ENCODE measurements at regions not wholly inside any gene's neighbourhood (a gene's known extent, or its start where the extent isn't known, plus 50 kb on each side); places are given as distances from the start of the nearest gene placed in this dataset.
"Not testable (repeated sequence)": the region's sequence is repeated elsewhere in the genome, so short reads cannot be mapped to it uniquely, and the experiment has no call there.

GRCh38 chr5:25568989-25569625 lies 924.3 kb upstream of the CDH10 start:
- no peak for DNase-seq

GRCh38 chr5:25568294-25568693 lies 923.5 kb upstream of the CDH10 start:
- DNase-seq, result no peak

GRCh38 chr5:25567881-25568280 lies 923.1 kb upstream of the CDH10 start:
- DNase-seq, result no peak

- DNase-seq, result no peak
Observed at GRCh38 chr5:25562656-25563055, 917.9 kb upstream of the CDH10 start.

- DNase-seq, result no peak
Observed at GRCh38 chr5:25554077-25554476, 909.3 kb upstream of the CDH10 start.

DNA sequence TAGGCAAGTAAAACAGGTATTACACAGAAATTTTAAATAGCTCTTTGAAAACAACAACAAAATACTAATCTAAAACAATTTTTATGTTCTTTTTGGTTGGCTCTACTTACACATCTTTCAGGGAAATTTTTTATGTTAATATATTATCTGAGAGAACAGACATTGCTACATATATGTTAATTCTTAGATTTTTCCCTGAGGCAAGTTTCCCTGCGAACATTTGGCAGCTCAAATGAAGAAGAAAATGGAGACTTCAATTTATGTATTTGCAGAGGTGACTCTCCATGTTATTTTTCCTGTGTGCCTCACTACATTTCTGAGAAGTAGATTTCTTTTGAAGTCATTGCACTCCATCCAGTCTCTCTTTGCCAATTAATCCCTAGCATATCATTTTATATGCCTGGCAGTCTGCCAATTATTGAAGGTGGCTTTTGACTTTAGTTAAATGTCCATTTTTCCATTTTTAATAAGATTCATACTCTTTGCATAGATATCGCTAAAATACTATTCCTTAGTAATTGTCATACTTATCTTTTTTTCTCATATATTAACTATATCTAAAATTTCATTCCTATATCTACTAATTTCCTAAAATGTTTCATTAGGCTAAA lies 908.2 kb upstream of the CDH10 start:
- no peak for DNase-seq

DNA sequence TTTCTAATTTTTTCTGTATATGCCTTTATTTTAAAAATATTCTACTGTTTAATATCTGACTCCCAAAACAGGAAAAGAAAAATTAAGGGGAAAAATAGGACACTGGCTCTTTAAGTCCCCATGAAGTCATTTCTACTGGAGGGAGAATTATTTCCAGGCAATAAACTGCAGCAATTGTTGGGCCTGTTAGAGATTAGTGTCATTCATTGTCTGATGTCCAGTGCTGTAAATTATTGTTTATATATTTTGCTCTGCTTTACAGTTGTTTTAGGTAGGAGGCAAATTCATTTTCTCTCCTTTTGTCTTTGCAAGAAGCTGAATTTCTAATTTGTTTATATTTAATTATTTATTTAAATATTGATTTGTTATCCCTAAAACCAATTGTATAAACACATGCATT lies 906.0 kb upstream of the CDH10 start:
- no peak for DNase-seq

- peak; percentile 5 for DNase-seq
Observed at GRCh38 chr5:25544652-25545249, 900.0 kb upstream of the CDH10 start.

- DNase-seq, result no peak
Observed at GRCh38 chr5:25540628-25541027, 895.9 kb upstream of the CDH10 start.

- DNase-seq, result no peak
Observed at GRCh38 chr5:25539536-25539935, 894.8 kb upstream of the CDH10 start.

DNA sequence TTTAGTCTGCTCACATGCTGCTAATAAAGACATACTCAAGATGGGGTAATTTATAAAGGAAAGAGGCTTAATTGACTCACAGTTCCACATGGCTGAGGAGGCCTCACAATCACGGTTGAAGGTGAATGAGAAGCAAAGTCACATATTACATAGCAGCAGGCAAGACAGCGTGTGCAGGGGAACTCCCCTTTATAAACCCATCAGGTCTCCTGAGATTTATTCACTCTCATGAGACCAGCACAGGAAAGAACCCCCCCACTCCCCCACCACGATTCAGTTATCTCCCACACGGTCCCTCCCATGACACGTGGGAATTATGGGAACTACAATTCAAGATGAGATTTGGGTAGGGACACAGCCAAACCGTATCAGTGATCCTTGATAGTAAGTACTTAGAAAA lies 891.7 kb upstream of the CDH10 start:
- not testable (repeated sequence) for DNase-seq

GRCh38 chr5:25516141-25516540 lies 871.4 kb upstream of the CDH10 start:
- DNase-seq, result no peak

DNA sequence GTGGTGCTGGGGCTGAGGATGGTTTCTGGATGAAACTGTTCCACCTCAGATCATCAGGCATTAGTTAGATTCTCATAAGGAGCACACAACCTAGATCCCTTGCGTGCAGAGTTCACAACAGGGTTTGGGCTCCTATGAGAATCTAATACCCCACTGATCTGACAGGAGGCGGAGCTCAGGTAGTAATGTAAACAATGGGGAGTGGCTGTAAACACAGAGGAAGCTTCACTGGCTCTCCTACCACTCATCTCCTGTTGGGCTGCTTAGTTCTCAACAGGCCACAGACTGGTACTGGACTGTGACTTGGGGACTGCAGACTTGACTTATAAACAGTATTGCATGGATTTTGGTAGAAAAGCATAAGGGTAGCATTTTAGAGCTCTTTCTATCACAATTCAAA lies 870.7 kb upstream of the CDH10 start:
- DNase-seq, result no peak

DNA sequence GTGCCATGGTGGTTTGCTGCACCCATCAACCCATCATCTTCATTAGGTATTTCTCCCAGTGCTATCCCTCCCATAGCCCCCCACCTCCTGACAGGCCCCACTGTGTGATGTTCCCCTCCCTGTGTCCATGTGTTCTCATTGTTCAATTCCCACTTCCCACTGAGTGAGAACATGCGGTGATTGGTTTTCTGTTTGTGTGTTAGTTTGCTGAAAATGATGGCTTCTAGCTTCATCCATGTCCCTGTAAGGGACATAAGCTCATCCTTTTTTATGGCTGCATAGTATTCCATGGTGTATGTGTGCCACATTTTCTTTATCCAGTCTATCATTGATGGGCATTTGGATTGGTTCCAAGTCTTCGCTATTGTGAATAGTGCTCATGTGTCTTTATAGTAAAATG lies 865.9 kb upstream of the CDH10 start:
- not testable (repeated sequence) for DNase-seq

GRCh38 chr5:25508011-25508410 lies 863.2 kb upstream of the CDH10 start:
- not testable (repeated sequence) for DNase-seq

- no peak for DNase-seq
Observed at GRCh38 chr5:25500635-25501034, 855.9 kb upstream of the CDH10 start.

DNA sequence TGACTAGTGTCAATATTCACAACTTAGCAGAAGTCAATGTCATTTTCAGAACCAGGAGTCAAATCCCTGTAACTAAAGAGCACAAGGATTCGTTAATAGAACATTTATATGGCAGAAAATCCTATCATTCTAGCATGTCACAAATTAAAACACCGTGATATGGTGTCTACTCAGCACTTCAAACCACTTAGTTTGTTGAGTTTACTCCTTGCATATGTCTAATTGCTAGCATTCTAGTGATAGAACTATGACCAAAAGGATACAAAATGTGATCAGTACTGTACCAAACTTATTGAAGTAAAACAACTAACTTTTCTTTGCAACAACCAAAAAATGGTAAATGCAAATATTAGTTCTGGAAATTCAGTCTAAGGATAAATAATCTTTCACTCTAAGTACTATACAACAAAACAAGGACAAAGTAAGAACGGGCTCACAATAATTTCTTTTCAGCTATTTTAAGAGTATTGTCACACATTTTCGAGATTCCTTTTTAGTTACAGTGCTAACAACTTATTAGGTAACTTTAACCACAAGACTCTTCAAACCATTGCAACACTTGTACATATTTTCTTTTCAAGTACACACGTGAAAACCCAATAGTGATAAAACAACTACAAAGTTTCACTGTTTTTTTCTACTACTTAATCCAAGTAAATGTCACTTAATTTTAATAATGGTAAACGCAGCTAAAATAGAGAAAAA lies 845.2 kb upstream of the CDH10 start:
- no peak for DNase-seq

GRCh38 chr5:25488119-25488518 lies 843.3 kb upstream of the CDH10 start:
- no peak for DNase-seq

- no peak for DNase-seq
Observed at GRCh38 chr5:25484391-25484790, 839.6 kb upstream of the CDH10 start.

DNA sequence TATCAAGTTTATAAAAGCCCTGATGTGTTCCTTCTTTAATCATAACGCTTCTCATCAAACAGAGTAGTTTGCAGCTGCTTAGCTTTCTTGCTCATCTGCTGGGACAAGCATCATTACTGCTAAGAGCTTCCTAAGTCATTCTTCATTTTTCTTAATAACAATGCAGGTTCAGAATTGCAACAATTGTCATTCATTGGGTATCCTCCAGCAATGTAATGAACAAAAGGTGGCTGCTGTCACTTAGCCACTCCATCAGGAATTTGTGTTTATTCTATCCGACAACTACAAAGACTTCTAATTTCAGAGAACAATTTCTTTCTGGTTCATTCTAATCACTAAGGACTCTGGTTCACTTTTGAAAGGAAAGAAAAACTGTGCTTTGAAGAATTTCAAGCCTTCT lies 836.7 kb upstream of the CDH10 start:
- no peak for DNase-seq

DNA sequence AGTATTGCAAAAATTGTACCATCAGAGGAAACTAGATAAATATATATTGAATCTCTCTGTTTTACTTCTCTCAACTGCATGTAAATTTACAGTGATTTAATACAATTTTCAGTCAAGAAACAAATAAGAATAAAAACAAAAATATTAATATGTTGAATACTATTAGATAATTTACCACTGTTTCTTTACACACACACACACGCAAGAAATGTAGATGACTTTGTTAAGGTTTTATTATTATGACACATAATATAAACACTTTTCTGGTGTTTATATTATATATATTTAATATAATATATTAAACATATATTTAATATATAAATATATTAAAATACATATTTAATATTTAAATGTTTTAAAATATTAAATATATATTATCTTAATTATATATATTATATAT lies 814.3 kb upstream of the CDH10 start:
- DNase-seq, result no peak

DNA sequence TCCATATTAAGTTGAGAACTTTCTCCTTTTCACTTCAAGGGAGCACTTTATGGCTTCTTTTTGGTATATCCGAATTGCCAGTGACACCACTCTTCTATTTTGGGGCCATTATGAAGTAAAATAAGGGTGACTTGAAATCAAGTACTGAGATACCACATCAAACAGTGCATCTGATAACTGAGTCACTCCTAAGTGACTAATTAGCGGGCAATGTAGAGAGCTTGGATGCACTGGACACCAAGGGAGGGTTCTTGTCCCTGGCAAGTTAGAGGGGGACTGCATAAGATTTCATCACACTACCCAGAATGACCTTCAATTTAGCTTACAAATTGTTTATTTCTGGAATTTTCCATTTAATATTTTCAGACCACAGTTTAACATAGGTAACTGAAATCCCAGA lies 813.9 kb upstream of the CDH10 start:
- DNase-seq, result no peak

DNA sequence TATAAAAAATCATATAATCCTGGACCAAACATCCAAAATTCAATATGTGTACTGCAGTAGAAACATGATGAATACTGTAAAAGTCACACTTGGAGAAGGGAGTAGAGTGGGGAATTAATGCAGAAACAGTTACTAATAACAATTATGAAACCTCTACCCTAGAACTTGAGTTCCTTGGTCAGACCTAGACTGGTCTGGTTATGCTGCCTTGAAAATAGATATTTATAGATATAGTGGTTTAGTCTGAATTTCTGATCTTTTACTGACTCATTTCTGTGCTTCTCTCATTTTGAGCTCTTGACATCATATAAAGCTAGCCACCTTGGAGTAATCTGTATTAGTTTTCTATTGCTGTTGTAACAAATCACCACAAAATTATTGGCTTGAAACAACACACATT lies 808.7 kb upstream of the CDH10 start:
- no peak for DNase-seq

DNA sequence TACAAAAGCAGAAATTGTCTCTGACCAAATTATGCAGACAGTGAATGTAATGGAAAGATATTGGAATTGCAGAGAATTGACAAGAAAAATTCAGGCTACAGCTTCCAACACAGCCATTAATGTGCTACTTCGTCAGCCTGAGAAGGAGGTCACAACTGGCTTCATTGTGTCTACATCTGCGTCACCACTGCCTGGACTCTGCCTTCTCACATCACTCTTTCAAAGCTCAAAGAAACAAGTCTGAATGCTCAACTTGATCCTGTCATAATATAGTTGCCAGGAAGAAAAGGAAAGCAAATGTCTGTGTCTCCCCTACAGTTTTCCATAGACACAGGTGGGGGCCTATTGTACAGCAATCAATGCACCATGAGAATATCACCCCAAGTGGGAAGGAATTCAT lies 806.5 kb upstream of the CDH10 start:
- no peak for DNase-seq
